HG03378 (cell line): ENCODE measurements at regions not wholly inside any gene's neighbourhood (a gene's known extent, or its start where the extent isn't known, plus 50 kb on each side); places are given as distances from the start of the nearest gene placed in this dataset.
A peak's percentile ranks its signal among the peaks of the same experiment; 100 is the strongest.
"Not testable (repeated sequence)": the region's sequence is repeated elsewhere in the genome, so short reads cannot be mapped to it uniquely, and the experiment has no call there.

Experiments
- ATAC-seq: cut with Tn5 transposase; IDR thresholded peaks from one replicate; pipeline ENCODE4 v1.9.1; 2021; ENCODE audit warnings: mild to moderate bottlenecking, moderate library complexity; ENCODE audit not compliant: unreplicated experiment

- ATAC-seq = no peak
Observed at GRCh38 chr15:38614621-38615020, 50.0 kb upstream of the RASGRP1 start.

GRCh38 chr15:38617831-38618230, 53.2 kb upstream of the RASGRP1 start:
- ATAC-seq = no peak

GRCh38 chr15:38618242-38618955, 53.8 kb upstream of the RASGRP1 start:
- no peak for ATAC-seq

GRCh38 chr15:38620098-38620497, 55.5 kb upstream of the RASGRP1 start:
- no peak for ATAC-seq

GRCh38 chr15:38620851-38621594, 56.4 kb upstream of the RASGRP1 start:
- no peak for ATAC-seq

- ATAC-seq = no peak
Observed at GRCh38 chr15:38622304-38622703, 57.7 kb upstream of the RASGRP1 start.

- no peak for ATAC-seq
Observed at GRCh38 chr15:38622908-38623307, 58.3 kb upstream of the RASGRP1 start.

- no peak for ATAC-seq
Observed at GRCh38 chr15:38623744-38624143, 59.1 kb upstream of the RASGRP1 start.

GRCh38 chr15:38624244-38625205, 59.9 kb upstream of the RASGRP1 start:
- ATAC-seq = no peak

GRCh38 chr15:38625886-38626285, 61.3 kb upstream of the RASGRP1 start:
- ATAC-seq = no peak

- no peak for ATAC-seq
Observed at GRCh38 chr15:38626443-38627050, 61.9 kb upstream of the RASGRP1 start.

GRCh38 chr15:38627689-38628277, 63.2 kb upstream of the RASGRP1 start:
- no peak for ATAC-seq

- ATAC-seq = peak; percentile 66
Observed at GRCh38 chr15:38631119-38632075, 66.8 kb upstream of the RASGRP1 start.

GRCh38 chr15:38635170-38635569, 70.6 kb upstream of the RASGRP1 start:
- no peak for ATAC-seq

GRCh38 chr15:38636597-38636996, 72.0 kb upstream of the RASGRP1 start:
- no peak for ATAC-seq

GRCh38 chr15:38638126-38638525, 73.5 kb upstream of the RASGRP1 start:
- no peak for ATAC-seq

- ATAC-seq = no peak
Observed at GRCh38 chr15:38638811-38639210, 74.2 kb upstream of the RASGRP1 start.

- ATAC-seq = no peak
Observed at GRCh38 chr15:38642689-38643270, 78.2 kb upstream of the RASGRP1 start.

GRCh38 chr15:38644353-38644752, 79.7 kb upstream of the RASGRP1 start:
- ATAC-seq = not testable (repeated sequence)
